IMR-90 (cell line): ENCODE measurements at regions not wholly inside any gene's neighbourhood (a gene's known extent, or its start where the extent isn't known, plus 50 kb on each side); places are given as distances from the start of the nearest gene placed in this dataset.

ENCODE experiments used
- CEBPB ChIP-seq: IDR thresholded peaks from 2 replicates; pipeline ENCODE4 v1.6.1; 2012; ENCODE audit warnings: low read depth, low read length, improper control_type of control experiment
- CHD1 ChIP-seq: IDR thresholded peaks from 2 replicates; pipeline ENCODE4 v1.6.1; 2012; ENCODE audit warnings: low read depth, low read length, improper control_type of control experiment
- CTCF ChIP-seq: conservative IDR thresholded peaks from 2 replicates; pipeline ENCODE4 v1.5.1; 2012; ENCODE audit warnings: mild to moderate bottlenecking, low read depth, low read length, improper control_type of control experiment
- FOS ChIP-seq: fragments of 150-350 bp; IDR thresholded peaks from 2 replicates; pipeline ENCODE4 v1.6.1; 2016; ENCODE audit warnings: low read depth, low read length
- MAFK ChIP-seq: IDR thresholded peaks from 2 replicates; pipeline ENCODE4 v1.6.1; 2012; ENCODE audit warnings: low read depth, low read length, improper control_type of control experiment
- MXI1 ChIP-seq: IDR thresholded peaks from 2 replicates; pipeline ENCODE4 v1.6.1; 2012; ENCODE audit warnings: low read depth, mild to moderate bottlenecking, low read length, moderate library complexity, borderline replicate concordance
- POLR2A ChIP-seq: IDR thresholded peaks from 2 replicates; pipeline ENCODE4 v1.6.1; 2012; ENCODE audit warnings: mild to moderate bottlenecking, low read depth, low read length
- RFX5 ChIP-seq: IDR thresholded peaks from 2 replicates; pipeline ENCODE4 v1.8.0; 2012; ENCODE audit warnings: low read depth, mild to moderate bottlenecking, low read length, moderate library complexity
- SMC3 ChIP-seq: fragments of 150-350 bp; IDR thresholded peaks from 2 replicates; pipeline ENCODE4 v1.6.1; 2016; ENCODE audit warnings: low read depth, mild to moderate bottlenecking, antibody characterized with exemption, low read length, moderate library complexity
- USF2 ChIP-seq: fragments of 150-350 bp; IDR thresholded peaks from 2 replicates; pipeline ENCODE4 v1.6.1; 2017; ENCODE audit warnings: mild to moderate bottlenecking, antibody characterized with exemption, low read length, low read depth

- TF ChIP-seq RFX5 (no peak), CTCF (no peak), POLR2A (no peak), CEBPB (no peak), MAFK (no peak), CHD1 (no peak), FOS (no peak), USF2 (no peak), MXI1 (no peak), SMC3 (no peak)
Observed at GRCh38 chr10:43964486-43964885, 315.8 kb upstream of the ZNF32 start.
